Right atrium auricular region (tissue), 2 donors: ENCODE measurements at regions not wholly inside any gene's neighbourhood (a gene's known extent, or its start where the extent isn't known, plus 50 kb on each side); places are given as distances from the start of the nearest gene placed in this dataset.

ENCODE experiments used
- DNase-seq: peaks from one replicate; pipeline ENCODE4 v3.0.0-alpha.2; 2019; ENCODE audit warnings: low spot score
- H3K27ac ChIP-seq, 2 donors: fragments of 200-600 bp; sonication (generic); 1 replicate in 1 of 2; 2 replicates in 1 of 2; pipeline ENCODE4 v1.5.1; 2016 to 2019
- H3K27me3 ChIP-seq, 2 donors: fragments of 200-600 bp; sonication (generic); one replicate each; pipeline versions ENCODE4 v1.5.1 to v1.6.0; 2017 to 2019
- H3K36me3 ChIP-seq: fragments of 200-600 bp; sonication (generic); one replicate; pipeline ENCODE4 v1.5.1; 2016
- H3K4me1 ChIP-seq, 2 donors: fragments of 200-600 bp; sonication (generic); one replicate each; pipeline versions ENCODE4 v1.5.1 to v1.6.0; 2017 to 2019
- H3K4me3 ChIP-seq, 2 donors: fragments of 200-600 bp; sonication (generic); 1 replicate in 1 of 2; 2 replicates in 1 of 2; pipeline ENCODE4 v1.5.1; 2017 to 2019; ENCODE audit warnings: mild to moderate bottlenecking in 1 of 2, moderate library complexity in 1 of 2
- H3K9me3 ChIP-seq, 2 donors: fragments of 200-600 bp; sonication (generic); one replicate each; pipeline ENCODE4 v1.5.1; 2019
- TF ChIP-seq, protein P1 (sequence below), 2 donors: fragments of 200-600 bp; sonication (generic); IDR thresholded peaks; one replicate each; pipeline ENCODE4 v1.5.1; 2019; ENCODE audit warnings: antibody characterized with exemption in 2 of 2

DNA sequence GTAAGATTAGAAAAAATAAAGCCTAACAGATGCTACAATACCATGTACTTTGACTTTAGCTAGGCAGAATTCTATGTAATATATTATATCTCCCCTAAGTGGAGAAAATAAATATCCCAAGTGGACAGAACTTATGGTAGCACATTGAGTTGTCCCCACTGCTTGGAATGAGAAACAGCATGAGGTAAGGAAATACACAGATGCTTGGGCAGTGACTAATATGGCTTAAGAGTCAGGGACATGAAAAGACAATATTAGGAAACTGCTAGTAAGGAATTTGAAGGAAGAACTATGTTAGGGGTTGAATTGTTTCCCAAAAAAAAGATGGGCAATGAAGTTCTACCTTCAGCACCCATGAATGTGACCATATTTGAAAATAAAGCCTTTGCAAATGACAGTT lies 2265.1 kb downstream of the PCDH7 start:
- Histone ChIP-seq H3K27ac (no peak overlapping the region), H3K4me3 (no peak overlapping the region), H3K4me1 (no peaks in the 10 kb centered on the region), H3K36me3 (no peaks in the 10 kb centered on the region), H3K27me3 (no peaks in the 10 kb centered on the region), H3K9me3 (peaks cover 0 to 4% of the 10 kb centered on the region in 2 donors)
- no peak for DNase-seq
- TF ChIP-seq, protein P1, sequence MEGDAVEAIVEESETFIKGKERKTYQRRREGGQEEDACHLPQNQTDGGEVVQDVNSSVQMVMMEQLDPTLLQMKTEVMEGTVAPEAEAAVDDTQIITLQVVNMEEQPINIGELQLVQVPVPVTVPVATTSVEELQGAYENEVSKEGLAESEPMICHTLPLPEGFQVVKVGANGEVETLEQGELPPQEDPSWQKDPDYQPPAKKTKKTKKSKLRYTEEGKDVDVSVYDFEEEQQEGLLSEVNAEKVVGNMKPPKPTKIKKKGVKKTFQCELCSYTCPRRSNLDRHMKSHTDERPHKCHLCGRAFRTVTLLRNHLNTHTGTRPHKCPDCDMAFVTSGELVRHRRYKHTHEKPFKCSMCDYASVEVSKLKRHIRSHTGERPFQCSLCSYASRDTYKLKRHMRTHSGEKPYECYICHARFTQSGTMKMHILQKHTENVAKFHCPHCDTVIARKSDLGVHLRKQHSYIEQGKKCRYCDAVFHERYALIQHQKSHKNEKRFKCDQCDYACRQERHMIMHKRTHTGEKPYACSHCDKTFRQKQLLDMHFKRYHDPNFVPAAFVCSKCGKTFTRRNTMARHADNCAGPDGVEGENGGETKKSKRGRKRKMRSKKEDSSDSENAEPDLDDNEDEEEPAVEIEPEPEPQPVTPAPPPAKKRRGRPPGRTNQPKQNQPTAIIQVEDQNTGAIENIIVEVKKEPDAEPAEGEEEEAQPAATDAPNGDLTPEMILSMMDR (IDR thresholded peaks at IDR 0.05), result no peak

DNA sequence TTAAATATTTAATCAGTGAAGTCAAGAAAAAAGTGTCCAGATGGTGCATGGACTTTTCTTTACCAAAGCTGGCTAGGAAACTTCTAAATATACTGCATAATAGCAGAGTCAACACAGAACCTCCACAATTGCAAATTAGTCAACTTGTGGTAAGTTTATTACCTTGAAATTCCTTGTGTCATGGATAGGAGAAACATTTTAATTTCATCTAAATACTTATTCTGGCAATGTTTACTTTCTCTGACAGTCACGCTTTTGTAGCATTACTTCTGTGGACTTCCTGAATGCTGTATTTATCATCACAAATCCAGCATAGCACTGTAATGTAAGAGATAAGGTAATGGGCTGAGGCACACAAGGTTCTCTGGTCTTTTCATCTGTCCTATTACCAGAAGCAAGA lies 2266.1 kb downstream of the PCDH7 start:
- no peaks in the 10 kb centered on the region for H3K4me1 ChIP-seq

DNA sequence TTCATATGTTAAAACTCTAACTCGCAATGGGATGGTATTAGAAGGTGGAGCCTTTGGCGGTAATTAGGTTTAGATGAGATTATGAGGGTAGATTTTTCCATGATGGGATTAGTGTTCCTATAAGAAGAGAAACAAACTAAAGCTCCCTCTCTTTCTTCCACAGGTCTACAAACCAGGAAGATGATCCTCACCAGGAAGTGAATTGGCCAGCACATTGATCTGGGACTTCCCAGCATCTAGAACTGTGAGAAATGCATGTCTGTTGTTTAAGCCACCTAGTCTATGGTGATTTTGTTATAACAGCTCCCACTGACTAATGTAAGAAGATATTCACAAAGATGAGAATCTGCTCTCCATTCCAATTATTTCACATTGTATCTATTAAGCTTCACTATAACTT lies 2266.9 kb downstream of the PCDH7 start:
- TF ChIP-seq, protein P1 (IDR thresholded peaks at IDR 0.05), result no peak
- Histone ChIP-seq H3K9me3 (no peaks in the 10 kb centered on the region), H3K4me3 (no peak overlapping the region), H3K27me3 (no peaks in the 10 kb centered on the region), H3K27ac (no peak overlapping the region), H3K36me3 (no peaks in the 10 kb centered on the region), H3K4me1 (no peaks in the 10 kb centered on the region)
- no peak for DNase-seq

More for the DNA sequence above, 2266.1 kb downstream of the PCDH7 start:
- DNase-seq, result no peak
- Histone ChIP-seq H3K9me3 (no peaks in the 10 kb centered on the region), H3K27ac (no peak overlapping the region), H3K27me3 (no peaks in the 10 kb centered on the region), H3K36me3 (no peaks in the 10 kb centered on the region), H3K4me3 (no peak overlapping the region)
- TF ChIP-seq, protein P1 (IDR thresholded peaks at IDR 0.05), result no peak

DNA sequence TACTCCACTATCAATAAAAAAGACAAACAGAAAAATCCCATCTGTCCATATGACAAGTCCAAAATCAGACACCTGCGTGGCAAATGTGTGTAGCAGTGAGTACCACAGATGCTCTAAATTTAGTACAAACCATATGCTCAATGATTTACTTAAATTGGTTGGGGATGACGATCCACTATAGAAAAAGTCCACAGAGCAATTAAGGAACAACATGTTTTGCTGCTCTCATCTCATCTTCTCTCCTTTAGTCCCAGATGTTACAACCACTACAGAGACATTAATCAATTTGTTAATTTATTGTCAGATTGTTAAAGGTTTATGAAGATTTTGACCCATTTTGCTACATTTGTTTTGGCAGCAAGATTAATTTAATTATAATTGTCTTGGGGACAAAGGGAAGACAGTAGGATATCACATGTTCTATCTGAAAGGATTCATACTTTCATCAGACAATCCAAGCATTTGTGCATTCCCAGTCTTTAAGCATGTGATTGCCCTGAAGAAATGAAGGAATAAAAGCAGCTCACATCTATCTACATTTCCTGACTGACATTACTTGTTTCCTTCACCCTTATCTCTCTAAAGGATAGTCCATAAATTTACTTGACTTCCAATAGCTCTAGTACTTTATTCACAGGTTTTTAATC lies 2268.1 kb downstream of the PCDH7 start:
- no peak overlapping the region for H3K27ac ChIP-seq
- H3K27me3 ChIP-seq, result no peaks in the 10 kb centered on the region
- H3K36me3 ChIP-seq, result no peaks in the 10 kb centered on the region
- no peaks in the 10 kb centered on the region for H3K4me1 ChIP-seq
- H3K4me3 ChIP-seq, result no peak overlapping the region
- no peak for DNase-seq
- TF ChIP-seq, protein P1 (IDR thresholded peaks at IDR 0.05), result no peak
- no peaks in the 10 kb centered on the region for H3K9me3 ChIP-seq

DNA sequence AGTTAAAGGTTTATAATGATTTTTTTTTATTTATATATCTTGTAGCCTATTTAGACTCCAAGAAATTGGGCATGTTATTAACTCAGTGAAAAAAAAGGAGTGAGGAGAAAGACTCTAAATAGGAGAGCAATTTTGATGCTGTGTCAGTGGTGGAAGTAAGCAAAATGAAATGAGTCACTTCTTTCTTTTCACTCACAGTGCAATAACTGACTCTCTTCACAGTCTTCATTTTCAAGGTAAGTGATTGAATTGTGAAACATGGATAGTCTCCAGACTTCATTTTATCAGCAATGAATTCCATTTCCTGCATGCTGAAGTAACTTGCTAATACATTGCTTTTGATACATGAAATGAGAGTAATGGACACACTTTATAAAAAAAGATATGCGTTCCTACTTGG lies 2271.5 kb downstream of the PCDH7 start:
- no peaks in the 10 kb centered on the region for H3K27me3 ChIP-seq
- no peaks in the 10 kb centered on the region for H3K9me3 ChIP-seq
- no peaks in the 10 kb centered on the region for H3K36me3 ChIP-seq
- no peaks in the 10 kb centered on the region for H3K4me1 ChIP-seq
- no peak overlapping the region for H3K4me3 ChIP-seq
- TF ChIP-seq, protein P1 (IDR thresholded peaks at IDR 0.05), result no peak
- H3K27ac ChIP-seq, result no peak overlapping the region
- no peak for DNase-seq
